Stimulated activated effector memory CD8-positive, alpha-beta T cell treated with anti-CD3 and anti-CD28 coated beads, Interleukin-12 subunit alpha, Interleukin-12 subunit beta, amount 100 ng/mL, for 72 hours (primary cell): ENCODE measurements at regions not wholly inside any gene's neighbourhood (a gene's known extent, or its start where the extent isn't known, plus 50 kb on each side); places are given as distances from the start of the nearest gene placed in this dataset.

Source experiments
- ATAC-seq: fragments of 150-1000 bp; cut with Tn5 transposase; 2 replicates; pipeline ENCODE4 v1.10.0; 2021
- DNase-seq, 2 donors: peaks; one replicate each; pipeline ENCODE4 v3.0.0; 2021 to 2022; ENCODE audit warnings: low spot score in 2 of 2
- H3K27ac Mint-ChIP-seq: one replicate; pipeline ENCODE4 v1.8.0; 2022; ENCODE audit warnings: mild to moderate bottlenecking, mixed read lengths
- H3K36me3 Mint-ChIP-seq: one replicate; pipeline ENCODE4 v1.8.0; 2022; ENCODE audit warnings: mild to moderate bottlenecking, mixed read lengths
- H3K4me1 Mint-ChIP-seq: one replicate; pipeline ENCODE4 v1.8.0; 2022; ENCODE audit warnings: mixed read lengths
- H3K4me3 Mint-ChIP-seq: one replicate; pipeline ENCODE4 v1.8.0; 2022; ENCODE audit warnings: mild to moderate bottlenecking, mixed read lengths
- H3K9me3 Mint-ChIP-seq: one replicate; pipeline ENCODE4 v1.8.0; 2022; ENCODE audit warnings: mixed read lengths

DNA sequence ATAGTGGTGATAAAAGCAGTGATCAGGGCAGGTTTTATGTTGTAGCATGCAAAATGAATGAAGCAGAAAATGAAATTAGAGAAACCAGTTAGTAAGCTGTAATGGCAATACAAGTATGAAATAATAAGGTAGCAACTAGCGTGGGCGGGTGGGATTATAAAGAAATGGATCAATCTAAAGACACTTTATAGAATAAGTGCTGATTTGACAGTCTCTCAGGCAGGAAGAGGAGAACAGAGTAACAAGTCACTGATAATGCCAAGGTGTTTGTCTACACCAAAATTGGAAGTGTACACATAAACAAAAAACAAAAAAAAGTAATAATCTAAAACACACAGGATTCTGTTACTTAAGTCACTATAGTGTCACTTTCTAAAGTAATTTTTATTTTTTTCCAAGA, 51.0 kb upstream of the PCBP1 start:
- ATAC-seq: no peak
- H3K9me3 Mint-ChIP-seq: peaks cover 2% of the 10 kb centered on the region
- no peak overlapping the region for H3K27ac Mint-ChIP-seq
- no peak for DNase-seq
- H3K4me1 Mint-ChIP-seq: peaks cover 44% of the 10 kb centered on the region
- H3K36me3 Mint-ChIP-seq: peaks cover 2% of the 10 kb centered on the region
- no peak overlapping the region for H3K4me3 Mint-ChIP-seq

DNA sequence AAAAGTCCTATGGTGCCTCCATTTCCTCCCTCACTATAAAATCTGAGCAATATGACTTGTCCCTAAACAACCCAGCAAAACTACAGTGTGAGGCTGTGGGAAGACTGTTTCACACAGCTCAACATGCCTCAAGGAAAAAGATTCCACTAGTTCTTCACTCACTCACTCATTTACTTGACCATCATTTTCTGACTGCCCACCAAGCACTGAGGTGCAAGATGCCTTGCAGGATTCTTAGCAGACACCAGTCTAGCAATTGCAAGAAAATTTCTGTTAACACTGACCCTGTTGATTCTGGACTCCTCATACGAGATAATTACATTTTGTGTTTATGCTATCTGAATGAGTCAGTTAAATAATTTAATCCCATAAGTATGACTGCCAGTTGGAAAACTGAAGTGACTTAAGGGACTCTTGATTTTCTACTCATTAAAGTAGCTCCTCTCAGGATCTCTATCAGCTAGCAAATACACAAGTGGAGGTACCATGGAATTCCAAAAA, 51.9 kb upstream of the PCBP1 start:
- peaks cover 40% of the 10 kb centered on the region for H3K4me1 Mint-ChIP-seq
- no peak overlapping the region for H3K4me3 Mint-ChIP-seq
- peaks cover 2% of the 10 kb centered on the region for H3K9me3 Mint-ChIP-seq
- H3K36me3 Mint-ChIP-seq: peaks cover 6% of the 10 kb centered on the region
- ATAC-seq: no peak
- peak overlapping the region; percentile 30 for H3K27ac Mint-ChIP-seq
- DNase-seq: no peak

DNA sequence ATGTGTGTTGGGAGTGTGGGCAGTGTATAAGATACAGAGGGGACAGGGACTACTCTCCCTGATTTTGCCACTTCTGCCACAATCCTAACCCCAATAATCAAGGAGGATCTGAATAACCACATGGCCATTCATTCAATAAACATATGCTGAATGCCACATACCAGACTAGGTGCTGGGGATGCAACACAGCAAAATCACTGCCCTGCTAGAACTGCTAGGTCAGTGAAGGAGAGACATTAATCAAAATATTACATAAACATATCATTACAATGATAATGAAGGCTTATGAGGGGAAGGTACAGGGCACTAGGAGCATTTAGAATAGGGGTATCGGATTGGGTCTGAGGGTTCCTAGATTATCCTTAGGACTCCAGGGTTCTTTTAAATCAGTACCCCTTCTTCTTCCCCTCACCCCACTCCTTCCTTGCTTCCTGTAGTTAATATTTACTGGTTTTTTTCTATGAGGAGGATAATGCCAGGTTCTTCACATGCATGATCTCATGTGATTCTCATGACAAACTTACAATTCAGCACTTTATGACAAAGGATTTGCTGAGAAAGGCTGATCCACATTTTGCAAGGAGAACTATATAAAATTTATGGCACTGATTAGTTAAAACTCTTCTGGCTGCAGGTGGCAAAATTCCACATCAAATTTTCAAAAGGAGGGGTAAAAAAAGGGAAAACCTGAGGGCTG, 56.4 kb upstream of the PCBP1 start:
- H3K4me3 Mint-ChIP-seq: no peak overlapping the region
- ATAC-seq (no peak), DNase-seq (no peak)
- H3K27ac Mint-ChIP-seq: no peak overlapping the region
- H3K4me1 Mint-ChIP-seq: peaks cover 14% of the 10 kb centered on the region
- no peaks in the 10 kb centered on the region for H3K9me3 Mint-ChIP-seq
- H3K36me3 Mint-ChIP-seq: peaks cover 6% of the 10 kb centered on the region

GRCh38 chr2:70029814-70030409, 57.4 kb upstream of the PCBP1 start:
- Mint-ChIP-seq H3K27ac (no peak overlapping the region), H3K9me3 (no peaks in the 10 kb centered on the region), H3K4me3 (no peak overlapping the region), H3K4me1 (peaks cover 11% of the 10 kb centered on the region), H3K36me3 (peaks cover 12% of the 10 kb centered on the region)
- no peak for ATAC-seq
- no peak for DNase-seq

- H3K27ac Mint-ChIP-seq: peak overlapping the region; percentile 44
- peaks cover 6% of the 10 kb centered on the region for H3K4me1 Mint-ChIP-seq
- no peaks in the 10 kb centered on the region for H3K9me3 Mint-ChIP-seq
- peaks cover 6% of the 10 kb centered on the region for H3K36me3 Mint-ChIP-seq
- H3K4me3 Mint-ChIP-seq: no peak overlapping the region
- DNase-seq (no peak), ATAC-seq (no peak)
Measured at GRCh38 chr2:70024284-70024683, 62.9 kb upstream of the ASPRV1 start.

DNA sequence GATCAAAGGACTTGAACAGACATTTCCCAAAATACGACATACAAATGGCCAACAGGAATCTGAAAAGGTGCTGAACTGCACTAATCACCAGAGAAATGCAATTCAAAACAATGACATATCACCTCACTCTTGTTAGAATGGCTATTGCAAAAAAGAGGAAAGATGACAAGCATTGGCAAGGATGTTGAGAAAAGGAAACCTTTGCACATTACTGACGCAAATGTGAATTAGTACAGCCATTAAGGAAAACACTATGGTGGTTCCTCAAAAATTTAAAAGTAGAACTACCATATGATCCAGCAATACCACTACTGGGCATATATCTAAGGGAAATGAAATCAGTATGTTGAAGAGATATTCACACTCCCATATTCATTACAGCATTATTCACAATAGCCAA, 57.7 kb upstream of the ASPRV1 start:
- Mint-ChIP-seq H3K36me3 (no peaks in the 10 kb centered on the region), H3K9me3 (peaks cover 3% of the 10 kb centered on the region), H3K4me1 (peaks cover 7% of the 10 kb centered on the region), H3K27ac (no peak overlapping the region), H3K4me3 (no peak overlapping the region)
- DNase-seq (no peak), ATAC-seq (no peak)

- ATAC-seq: no peak
- H3K4me3 Mint-ChIP-seq: no peak overlapping the region
- H3K4me1 Mint-ChIP-seq: peaks cover 7% of the 10 kb centered on the region
- peak overlapping the region; percentile 68 for H3K27ac Mint-ChIP-seq
- H3K9me3 Mint-ChIP-seq: peaks cover 3% of the 10 kb centered on the region
- H3K36me3 Mint-ChIP-seq: no peaks in the 10 kb centered on the region
- no peak for DNase-seq
Measured at GRCh38 chr2:70017962-70018361, 56.5 kb upstream of the ASPRV1 start.

DNA sequence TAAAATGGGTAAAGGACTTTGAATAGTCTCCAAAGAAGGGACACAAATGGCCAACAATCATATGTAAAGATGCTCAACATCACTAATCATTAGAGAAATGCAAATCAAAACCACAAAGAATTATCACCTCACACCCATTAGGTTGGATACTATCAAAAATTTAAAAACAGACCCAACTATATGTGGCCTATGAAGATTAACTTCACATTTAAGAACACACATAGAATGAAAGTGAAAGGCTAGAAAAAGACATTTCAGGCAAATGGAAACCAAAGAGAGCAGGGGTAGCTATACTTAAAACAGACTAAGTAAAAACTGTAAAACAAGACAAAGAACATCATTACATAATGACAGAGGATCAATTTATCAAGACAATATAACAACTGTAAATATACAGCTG, 53.5 kb upstream of the ASPRV1 start:
- H3K4me3 Mint-ChIP-seq: no peak overlapping the region
- DNase-seq: no peak
- H3K4me1 Mint-ChIP-seq: peaks cover 24% of the 10 kb centered on the region
- H3K36me3 Mint-ChIP-seq: no peaks in the 10 kb centered on the region
- H3K27ac Mint-ChIP-seq: no peak overlapping the region
- no peak for ATAC-seq
- peaks cover 3% of the 10 kb centered on the region for H3K9me3 Mint-ChIP-seq

DNA sequence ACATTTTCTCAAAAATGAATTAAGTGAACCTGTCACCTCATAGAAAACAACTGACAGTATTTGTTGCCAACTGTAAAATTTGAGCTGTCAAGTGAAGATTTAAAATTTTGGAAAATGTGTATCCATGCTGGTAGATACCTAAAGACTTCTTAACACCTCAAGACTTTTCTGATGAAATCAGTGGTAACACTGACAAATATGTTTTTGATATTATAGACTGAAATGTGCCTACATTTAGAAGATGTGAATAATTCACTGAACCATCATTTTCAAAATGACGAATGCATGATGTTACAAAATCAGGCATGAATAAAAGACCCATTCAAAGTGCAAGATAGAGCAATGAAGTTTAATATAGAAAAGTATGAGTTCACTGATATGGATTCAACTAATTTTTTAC, 51.5 kb upstream of the ASPRV1 start:
- no peak overlapping the region for H3K4me3 Mint-ChIP-seq
- no peaks in the 10 kb centered on the region for H3K9me3 Mint-ChIP-seq
- no peaks in the 10 kb centered on the region for H3K36me3 Mint-ChIP-seq
- H3K4me1 Mint-ChIP-seq: peaks cover 27% of the 10 kb centered on the region
- no peak for DNase-seq
- H3K27ac Mint-ChIP-seq: no peak overlapping the region
- ATAC-seq: no peak

GRCh38 chr2:70011786-70012185, 50.4 kb upstream of the ASPRV1 start:
- H3K9me3 Mint-ChIP-seq: no peaks in the 10 kb centered on the region
- H3K27ac Mint-ChIP-seq: peak overlapping the region; percentile 69
- no peak overlapping the region for H3K4me3 Mint-ChIP-seq
- DNase-seq: no peak
- ATAC-seq: no peak
- peaks cover 27% of the 10 kb centered on the region for H3K4me1 Mint-ChIP-seq
- no peaks in the 10 kb centered on the region for H3K36me3 Mint-ChIP-seq

DNA sequence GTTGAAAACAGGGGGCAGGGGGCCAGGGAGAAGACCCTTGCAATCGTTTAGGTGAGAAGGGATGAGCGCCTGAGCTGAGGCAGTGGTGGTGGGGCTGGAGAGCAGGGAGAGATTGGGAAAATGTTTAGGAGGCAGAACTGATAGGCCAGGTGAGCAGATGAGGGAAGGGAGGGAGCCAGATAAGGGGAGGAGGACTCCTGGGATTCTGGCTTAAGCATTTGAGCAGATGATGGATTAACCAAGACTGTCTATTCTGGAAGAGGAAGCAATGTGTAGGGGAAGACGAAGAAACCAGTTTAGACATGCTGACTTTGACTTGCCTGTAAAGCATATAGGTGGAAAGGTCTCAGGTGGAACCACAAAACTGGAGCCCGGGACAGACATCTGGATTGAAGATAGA, 49.9 kb upstream of the ASPRV1 start:
- H3K36me3 Mint-ChIP-seq: no peaks in the 10 kb centered on the region
- H3K27ac Mint-ChIP-seq: peak overlapping the region; percentile 69
- no peaks in the 10 kb centered on the region for H3K9me3 Mint-ChIP-seq
- ATAC-seq (no peak), DNase-seq (no peak)
- H3K4me1 Mint-ChIP-seq: peaks cover 27% of the 10 kb centered on the region
- no peak overlapping the region for H3K4me3 Mint-ChIP-seq
